ENCODE measurements at regions not wholly inside any gene's neighbourhood (a gene's known extent, or its start where the extent isn't known, plus 50 kb on each side); places are given as distances from the start of the nearest gene placed in this dataset.

DNA sequence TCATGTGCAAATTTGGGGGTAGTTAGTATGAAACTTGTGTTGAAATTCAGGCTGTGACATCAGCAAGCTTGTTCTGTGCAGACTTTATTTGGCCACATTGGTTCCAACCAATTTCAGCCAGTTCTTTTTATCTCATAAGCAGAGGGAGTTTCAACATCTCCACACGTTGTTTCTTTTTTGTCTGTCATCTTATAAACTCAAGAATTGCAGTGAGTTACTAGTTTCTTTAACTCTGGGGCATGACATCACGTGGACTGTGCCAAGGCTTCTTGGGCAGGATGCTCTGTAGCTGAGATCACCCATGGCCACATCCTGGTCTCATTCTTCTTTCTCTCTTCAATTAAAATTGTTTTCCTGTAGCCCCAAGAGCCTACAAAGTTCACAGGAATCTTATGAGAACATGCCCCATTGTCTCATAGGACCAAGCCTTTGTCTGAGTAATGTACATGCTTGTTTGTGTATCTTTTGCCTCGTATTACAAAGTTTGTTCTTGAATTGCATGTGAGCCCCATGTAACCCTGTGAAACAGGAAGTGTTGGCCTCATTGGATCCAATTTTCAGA is 982.0 kb upstream of the TMEM132C start:
- ChIA-PET POLR2A (no interaction called here), CTCF (no interaction called here)
- intact Hi-C loops (cut with micrococcal nuclease): no loop called here
- Mint-ChIP-seq H3K27ac (no peak overlapping the region), H3K27me3 (no peaks in the 10 kb centered on the region), H3K4me1 (no peaks in the 10 kb centered on the region), H3K36me3 (ENCODE audit: low read depth) (no peaks in the 10 kb centered on the region), H3K4me3 (no peak overlapping the region), H3K9me3 (no peaks in the 10 kb centered on the region)
- TF ChIP-seq, protein P1, sequence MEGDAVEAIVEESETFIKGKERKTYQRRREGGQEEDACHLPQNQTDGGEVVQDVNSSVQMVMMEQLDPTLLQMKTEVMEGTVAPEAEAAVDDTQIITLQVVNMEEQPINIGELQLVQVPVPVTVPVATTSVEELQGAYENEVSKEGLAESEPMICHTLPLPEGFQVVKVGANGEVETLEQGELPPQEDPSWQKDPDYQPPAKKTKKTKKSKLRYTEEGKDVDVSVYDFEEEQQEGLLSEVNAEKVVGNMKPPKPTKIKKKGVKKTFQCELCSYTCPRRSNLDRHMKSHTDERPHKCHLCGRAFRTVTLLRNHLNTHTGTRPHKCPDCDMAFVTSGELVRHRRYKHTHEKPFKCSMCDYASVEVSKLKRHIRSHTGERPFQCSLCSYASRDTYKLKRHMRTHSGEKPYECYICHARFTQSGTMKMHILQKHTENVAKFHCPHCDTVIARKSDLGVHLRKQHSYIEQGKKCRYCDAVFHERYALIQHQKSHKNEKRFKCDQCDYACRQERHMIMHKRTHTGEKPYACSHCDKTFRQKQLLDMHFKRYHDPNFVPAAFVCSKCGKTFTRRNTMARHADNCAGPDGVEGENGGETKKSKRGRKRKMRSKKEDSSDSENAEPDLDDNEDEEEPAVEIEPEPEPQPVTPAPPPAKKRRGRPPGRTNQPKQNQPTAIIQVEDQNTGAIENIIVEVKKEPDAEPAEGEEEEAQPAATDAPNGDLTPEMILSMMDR (IDR thresholded peaks at IDR 0.05): no peak
- no peak for DNase-seq
- no peak for ATAC-seq (ENCODE audit: low read depth)

DNA sequence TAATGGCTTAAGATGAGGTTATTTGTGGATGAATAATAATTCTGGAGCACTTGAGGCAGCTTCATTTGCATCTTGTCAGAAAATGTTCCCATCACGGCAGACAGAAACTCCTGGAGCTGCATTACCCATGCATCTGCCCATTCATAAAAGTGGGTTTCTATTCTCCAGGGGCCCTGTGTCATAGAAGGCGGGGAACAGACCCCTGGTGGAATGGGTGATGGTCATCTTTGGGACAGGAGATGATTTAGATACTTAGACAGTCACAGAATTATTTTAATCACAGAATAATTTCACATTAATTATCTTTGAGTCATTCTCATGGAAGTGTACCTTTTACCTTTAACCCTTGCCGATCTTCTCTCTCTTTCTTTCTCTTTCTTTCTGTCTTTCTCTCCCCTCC is 980.7 kb upstream of the TMEM132C start:
- H3K36me3 Mint-ChIP-seq (ENCODE audit: low read depth): no peaks in the 10 kb centered on the region

DNA sequence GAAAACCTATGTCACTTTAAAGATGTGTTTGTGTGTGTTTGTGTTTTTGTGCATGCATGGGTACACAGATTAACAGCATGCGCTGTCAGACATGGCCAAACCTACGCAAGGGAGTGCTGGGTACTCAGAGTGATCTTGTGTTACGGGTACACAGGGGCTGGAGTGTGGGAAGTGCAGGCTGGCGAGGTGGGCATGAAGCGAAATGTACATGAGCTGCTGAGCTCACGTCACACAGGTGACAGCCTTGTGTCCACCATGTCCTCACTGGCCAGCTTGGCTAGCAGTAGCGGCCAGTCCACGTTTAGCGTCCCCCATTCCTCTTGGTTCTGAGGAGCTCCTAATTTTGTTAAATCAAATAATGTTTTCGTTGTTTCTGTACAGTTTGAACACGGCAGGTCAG is 979.7 kb upstream of the TMEM132C start:
- CTCF ChIA-PET: no interaction called here

More for the DNA sequence above, 980.7 kb upstream of the TMEM132C start:
- intact Hi-C loops (cut with micrococcal nuclease): no loop called here
- DNase-seq (no peak), ATAC-seq (ENCODE audit: low read depth) (no peak)
- Mint-ChIP-seq H3K4me1 (no peaks in the 10 kb centered on the region), H3K9me3 (no peaks in the 10 kb centered on the region), H3K27me3 (no peaks in the 10 kb centered on the region), H3K4me3 (no peak overlapping the region), H3K27ac (no peak overlapping the region)
- ChIA-PET POLR2A (no interaction called here), CTCF (no interaction called here)
- TF ChIP-seq, protein P1 (IDR thresholded peaks at IDR 0.05): no peak

DNA sequence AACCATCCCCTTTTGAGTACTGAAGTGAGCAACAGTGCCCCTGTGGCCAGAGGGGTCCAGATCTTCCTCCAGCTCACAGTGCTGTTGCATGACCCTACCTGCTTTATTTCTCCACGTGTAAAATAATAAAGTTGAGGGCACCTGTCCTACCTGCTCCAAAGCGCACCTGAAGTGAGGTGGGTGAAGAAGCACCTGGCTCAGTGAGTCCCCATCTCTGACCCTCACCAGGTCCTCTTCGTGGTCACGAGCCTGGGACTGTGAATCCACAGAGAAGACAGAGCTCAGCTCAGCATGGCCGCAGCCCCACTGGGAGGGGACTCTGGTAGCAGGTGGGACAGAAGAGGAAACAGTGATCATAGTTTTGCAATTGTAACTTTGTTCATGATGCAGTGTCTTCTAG is 976.7 kb upstream of the TMEM132C start:
- ATAC-seq (ENCODE audit: low read depth): no peak
- ChIA-PET CTCF (no interaction called here), POLR2A (no interaction called here)
- Mint-ChIP-seq H3K4me3 (no peak overlapping the region), H3K4me1 (no peaks in the 10 kb centered on the region), H3K27ac (no peak overlapping the region), H3K36me3 (ENCODE audit: low read depth) (no peaks in the 10 kb centered on the region), H3K9me3 (no peaks in the 10 kb centered on the region), H3K27me3 (no peaks in the 10 kb centered on the region)
- no peak for DNase-seq
- intact Hi-C loops (cut with micrococcal nuclease): no loop called here
- TF ChIP-seq, protein P1 (IDR thresholded peaks at IDR 0.05): no peak

More for the DNA sequence above, 979.7 kb upstream of the TMEM132C start:
- no peak overlapping the region for H3K4me3 Mint-ChIP-seq
- no peaks in the 10 kb centered on the region for H3K27me3 Mint-ChIP-seq
- H3K27ac Mint-ChIP-seq: no peak overlapping the region
- no peak for DNase-seq
- intact Hi-C loops (cut with micrococcal nuclease): no loop called here
- no peaks in the 10 kb centered on the region for H3K36me3 Mint-ChIP-seq (ENCODE audit: low read depth)
- ATAC-seq (ENCODE audit: low read depth): no peak
- TF ChIP-seq, protein P1 (IDR thresholded peaks at IDR 0.05): no peak
- H3K9me3 Mint-ChIP-seq: no peaks in the 10 kb centered on the region
- no peaks in the 10 kb centered on the region for H3K4me1 Mint-ChIP-seq
- POLR2A ChIA-PET: no interaction called here

DNA sequence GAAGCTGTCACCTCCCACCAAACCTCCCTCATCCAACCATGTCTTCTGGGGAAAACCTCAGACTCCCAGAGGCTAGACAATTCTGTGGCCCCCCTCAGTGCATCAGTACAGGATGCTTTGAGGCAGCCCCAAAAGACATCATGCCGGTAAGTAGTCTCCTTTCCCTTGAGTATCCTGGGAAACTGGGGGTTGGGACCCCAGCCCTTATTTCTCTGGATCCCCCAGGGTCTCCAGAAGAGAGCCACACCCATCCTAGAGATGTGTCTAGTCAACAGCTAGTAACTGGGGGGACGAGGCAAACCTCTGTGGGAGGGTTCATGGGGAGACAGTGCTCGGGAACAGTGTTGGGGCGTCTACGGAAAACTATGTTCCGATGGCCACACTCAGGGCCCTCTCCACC is 974.2 kb upstream of the TMEM132C start:
- Mint-ChIP-seq H3K4me1 (no peaks in the 10 kb centered on the region), H3K27ac (no peak overlapping the region), H3K4me3 (no peak overlapping the region), H3K9me3 (no peaks in the 10 kb centered on the region), H3K36me3 (ENCODE audit: low read depth) (no peaks in the 10 kb centered on the region), H3K27me3 (no peaks in the 10 kb centered on the region)
- intact Hi-C loops (cut with micrococcal nuclease): no loop called here
- DNase-seq: no peak
- ATAC-seq (ENCODE audit: low read depth): no peak
- TF ChIP-seq, protein P1 (IDR thresholded peaks at IDR 0.05): no peak
- CTCF ChIA-PET: no interaction called here
- POLR2A ChIA-PET: no interaction called here

Measured in activated B cell treated with CpG ODN at 0.5 μM for 24 hours (primary cell).